ENCODE measurements at regions not wholly inside any gene's neighbourhood (a gene's known extent, or its start where the extent isn't known, plus 50 kb on each side); places are given as distances from the start of the nearest gene placed in this dataset.
A peak's percentile ranks its signal among the peaks of the same experiment; 100 is the strongest.

GRCh38 chr6:165854863-165855593 lies 192.0 kb upstream of the PDE10A start:
- no peak for DNase-seq (ENCODE audit: low read depth)
- H3K4me3 ChIP-seq (ENCODE audit: low read depth, low read length): no peak overlapping the region
- no peak for TF ChIP-seq CTCF (conservative IDR thresholded peaks at IDR 0.05; ENCODE audit: low read depth, low read length)

- H3K4me3 ChIP-seq (ENCODE audit: low read depth, low read length): no peak overlapping the region
- DNase-seq (ENCODE audit: low read depth): no peak
- TF ChIP-seq CTCF (conservative IDR thresholded peaks at IDR 0.05; ENCODE audit: low read depth, low read length): no peak
Observed at GRCh38 chr6:165854061-165854862, 191.2 kb upstream of the PDE10A start.

DNA sequence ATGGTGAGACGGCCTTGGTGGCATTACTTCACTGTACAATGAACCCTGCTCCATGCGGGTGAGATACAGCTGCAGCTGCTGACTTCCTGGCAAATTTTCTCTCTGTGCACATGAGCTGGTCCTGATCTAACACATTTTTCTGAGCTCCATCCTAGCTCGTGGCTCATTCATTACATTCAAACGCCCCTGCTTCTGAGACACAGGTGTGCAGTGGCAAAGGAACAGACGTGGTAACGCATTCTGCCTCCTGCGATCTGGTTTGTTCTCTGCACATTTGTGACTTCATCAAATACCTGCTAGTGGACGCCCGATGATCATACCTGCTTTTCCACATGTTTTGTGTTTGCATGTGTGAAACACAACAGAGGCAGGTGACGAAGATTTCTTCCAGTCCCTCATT lies 189.6 kb upstream of the PDE10A start:
- TF ChIP-seq CTCF (conservative IDR thresholded peaks at IDR 0.05; ENCODE audit: low read depth, low read length): no peak
- DNase-seq (ENCODE audit: low read depth): no peak
- no peak overlapping the region for H3K4me3 ChIP-seq (ENCODE audit: low read depth, low read length)

- H3K4me3 ChIP-seq (ENCODE audit: low read depth, low read length): no peak overlapping the region
- TF ChIP-seq CTCF (conservative IDR thresholded peaks at IDR 0.05; ENCODE audit: low read depth, low read length): peak; percentile 99
- peak; percentile 74 for DNase-seq (ENCODE audit: low read depth)
Observed at GRCh38 chr6:165850434-165851019, 187.5 kb upstream of the PDE10A start.

DNA sequence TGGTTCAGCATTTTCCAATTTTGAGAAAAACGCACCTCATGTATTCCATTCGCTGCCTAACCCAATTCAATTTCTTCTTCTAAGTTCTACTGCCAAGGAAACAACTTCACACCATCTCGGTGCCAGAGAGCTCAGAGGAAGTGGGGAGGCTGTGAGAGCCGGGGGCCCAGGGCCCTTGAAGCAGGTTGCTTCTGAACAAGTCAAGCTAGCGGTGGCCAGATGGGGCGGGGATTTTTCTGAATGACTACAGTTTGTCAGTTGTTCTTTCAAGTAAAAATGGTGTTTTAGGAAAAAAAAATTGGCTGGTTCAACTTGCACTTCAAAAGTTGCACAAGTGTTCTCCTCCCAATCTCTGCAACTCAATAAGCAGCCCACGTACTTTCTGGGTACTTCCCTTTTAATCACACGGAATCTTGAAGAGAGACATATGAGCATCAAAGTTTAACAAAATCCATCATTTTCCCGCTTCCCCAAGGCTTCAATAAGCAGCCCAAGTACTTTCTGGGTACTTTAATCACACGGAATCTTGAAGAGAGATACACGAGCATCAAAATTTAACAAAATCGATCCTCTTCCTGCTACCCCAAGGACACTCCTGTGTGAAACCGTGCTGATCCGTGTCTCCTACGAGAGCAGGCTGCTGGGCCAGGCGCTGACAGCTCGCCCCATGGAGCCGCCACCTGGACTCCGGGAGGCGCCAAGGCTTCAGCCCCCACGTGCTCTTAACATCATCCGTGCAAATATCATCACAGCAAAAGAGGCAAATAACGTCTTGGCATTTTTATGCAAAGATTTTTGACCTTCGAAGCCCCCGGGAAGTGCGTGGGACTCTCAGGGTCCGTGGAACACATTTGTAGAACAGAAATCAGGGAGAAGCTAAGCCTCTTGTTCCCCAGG lies 186.7 kb upstream of the PDE10A start:
- no peak for TF ChIP-seq CTCF (conservative IDR thresholded peaks at IDR 0.05; ENCODE audit: low read depth, low read length)
- H3K4me3 ChIP-seq (ENCODE audit: low read depth, low read length): no peak overlapping the region
- DNase-seq (ENCODE audit: low read depth): peak; percentile 8

- no peak overlapping the region for H3K4me3 ChIP-seq (ENCODE audit: low read depth, low read length)
- DNase-seq (ENCODE audit: low read depth): no peak
- TF ChIP-seq CTCF (conservative IDR thresholded peaks at IDR 0.05; ENCODE audit: low read depth, low read length): peak; percentile 22
Observed at GRCh38 chr6:165848086-165848426, 185.0 kb upstream of the PDE10A start.
